HG03280 (cell line): ENCODE measurements at regions not wholly inside any gene's neighbourhood (a gene's known extent, or its start where the extent isn't known, plus 50 kb on each side); places are given as distances from the start of the nearest gene placed in this dataset.

Experiments
- ATAC-seq: cut with Tn5 transposase; IDR thresholded peaks from one replicate; pipeline ENCODE4 v1.9.1; 2021; ENCODE audit warnings: mild to moderate bottlenecking, moderate library complexity; ENCODE audit not compliant: unreplicated experiment

- ATAC-seq, result no peak
Measured at GRCh38 chr5:5816960-5817359, 394.5 kb downstream of the ICE1 start.

GRCh38 chr5:5813441-5813840 is 391.0 kb downstream of the ICE1 start:
- ATAC-seq, result no peak

GRCh38 chr5:5810461-5810860 is 388.0 kb downstream of the ICE1 start:
- no peak for ATAC-seq

- ATAC-seq, result no peak
Measured at GRCh38 chr5:5805916-5806315, 383.4 kb downstream of the ICE1 start.

- no peak for ATAC-seq
Measured at GRCh38 chr5:5804478-5805233, 382.2 kb downstream of the ICE1 start.

- ATAC-seq, result no peak
Measured at GRCh38 chr5:5800801-5801761, 378.6 kb downstream of the ICE1 start.

GRCh38 chr5:5799826-5800225 is 377.3 kb downstream of the ICE1 start:
- ATAC-seq, result no peak

GRCh38 chr5:5799229-5799628 is 376.8 kb downstream of the ICE1 start:
- no peak for ATAC-seq

GRCh38 chr5:5798462-5798861 is 376.0 kb downstream of the ICE1 start:
- ATAC-seq, result no peak

GRCh38 chr5:5798041-5798440 is 375.6 kb downstream of the ICE1 start:
- ATAC-seq, result no peak

GRCh38 chr5:5795074-5795771 is 372.7 kb downstream of the ICE1 start:
- ATAC-seq, result no peak

GRCh38 chr5:5794118-5794560 is 371.7 kb downstream of the ICE1 start:
- ATAC-seq, result no peak

- no peak for ATAC-seq
Measured at GRCh38 chr5:5793242-5794117, 371.0 kb downstream of the ICE1 start.

GRCh38 chr5:5792106-5792505 is 369.6 kb downstream of the ICE1 start:
- ATAC-seq, result no peak

GRCh38 chr5:5788793-5789192 is 366.3 kb downstream of the ICE1 start:
- ATAC-seq, result no peak

GRCh38 chr5:5787373-5787772 is 364.9 kb downstream of the ICE1 start:
- ATAC-seq, result no peak

- no peak for ATAC-seq
Measured at GRCh38 chr5:5784101-5784500, 361.6 kb downstream of the ICE1 start.

- ATAC-seq, result no peak
Measured at GRCh38 chr5:5783021-5783420, 360.5 kb downstream of the ICE1 start.

- ATAC-seq, result no peak
Measured at GRCh38 chr5:5782402-5782801, 359.9 kb downstream of the ICE1 start.

GRCh38 chr5:5781335-5781734 is 358.9 kb downstream of the ICE1 start:
- ATAC-seq, result no peak
